Suprapubic skin (tissue), 4 donors: ENCODE measurements at regions not wholly inside any gene's neighbourhood (a gene's known extent, or its start where the extent isn't known, plus 50 kb on each side); places are given as distances from the start of the nearest gene placed in this dataset.

Experiments
- EP300 ChIP-seq: sonication (generic); formaldehyde crosslinking; IDR thresholded peaks from one replicate; pipeline ENCODE4 v1.6.1; 2017; ENCODE audit warnings: antibody characterized with exemption
- POLR2A ChIP-seq, 2 donors: fragments of 450-650 bp; IDR thresholded peaks; one replicate each; pipeline ENCODE4 v1.6.1; 2017; ENCODE audit warnings: antibody characterized with exemption in 2 of 2, mild to moderate bottlenecking in 2 of 2, moderate library complexity in 2 of 2
- POLR2AphosphoS5 ChIP-seq, 3 donors: sonication (generic); formaldehyde crosslinking; IDR thresholded peaks; one replicate each; pipeline ENCODE4 v1.6.1; 2017; ENCODE audit warnings: antibody characterized with exemption in 3 of 3
- TF ChIP-seq, protein P1 (sequence below), 2 donors: fragments of 200-600 bp in 1 of 2; fragments of 450-650 bp in 1 of 2; sonication (generic) in 1 of 2; IDR thresholded peaks; one replicate each; pipeline ENCODE4 v1.5.1; 2016 to 2019; ENCODE audit warnings: antibody characterized with exemption in 2 of 2, mild to moderate bottlenecking in 1 of 2, moderate library complexity in 1 of 2

DNA sequence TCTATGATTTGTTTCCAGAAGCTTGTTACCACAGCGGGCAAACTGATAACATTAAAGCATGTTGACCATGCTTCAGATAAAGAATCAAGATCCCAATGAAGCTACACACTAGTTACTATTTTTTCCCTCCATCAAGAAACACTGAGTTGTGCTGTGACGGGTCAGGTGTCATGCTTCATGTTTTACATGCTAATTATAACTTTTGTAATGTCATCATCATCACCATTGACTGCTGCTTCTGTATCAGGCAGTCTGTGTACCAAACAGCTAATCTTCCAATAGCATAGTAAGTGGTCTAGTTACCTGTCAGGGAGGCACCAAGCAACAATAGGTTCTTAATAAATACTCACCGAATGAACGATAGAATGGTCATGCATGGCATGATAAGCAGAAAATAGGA, 388.1 kb downstream of the THBS2 start:
- no peak for TF ChIP-seq POLR2AphosphoS5 (IDR thresholded peaks at IDR 0.05)
- TF ChIP-seq POLR2A (IDR thresholded peaks at IDR 0.05), result no peak
- TF ChIP-seq, protein P1, sequence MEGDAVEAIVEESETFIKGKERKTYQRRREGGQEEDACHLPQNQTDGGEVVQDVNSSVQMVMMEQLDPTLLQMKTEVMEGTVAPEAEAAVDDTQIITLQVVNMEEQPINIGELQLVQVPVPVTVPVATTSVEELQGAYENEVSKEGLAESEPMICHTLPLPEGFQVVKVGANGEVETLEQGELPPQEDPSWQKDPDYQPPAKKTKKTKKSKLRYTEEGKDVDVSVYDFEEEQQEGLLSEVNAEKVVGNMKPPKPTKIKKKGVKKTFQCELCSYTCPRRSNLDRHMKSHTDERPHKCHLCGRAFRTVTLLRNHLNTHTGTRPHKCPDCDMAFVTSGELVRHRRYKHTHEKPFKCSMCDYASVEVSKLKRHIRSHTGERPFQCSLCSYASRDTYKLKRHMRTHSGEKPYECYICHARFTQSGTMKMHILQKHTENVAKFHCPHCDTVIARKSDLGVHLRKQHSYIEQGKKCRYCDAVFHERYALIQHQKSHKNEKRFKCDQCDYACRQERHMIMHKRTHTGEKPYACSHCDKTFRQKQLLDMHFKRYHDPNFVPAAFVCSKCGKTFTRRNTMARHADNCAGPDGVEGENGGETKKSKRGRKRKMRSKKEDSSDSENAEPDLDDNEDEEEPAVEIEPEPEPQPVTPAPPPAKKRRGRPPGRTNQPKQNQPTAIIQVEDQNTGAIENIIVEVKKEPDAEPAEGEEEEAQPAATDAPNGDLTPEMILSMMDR (IDR thresholded peaks at IDR 0.05), result no peak
- no peak for TF ChIP-seq EP300
